ENCODE measurements at regions not wholly inside any gene's neighbourhood (a gene's known extent, or its start where the extent isn't known, plus 50 kb on each side); places are given as distances from the start of the nearest gene placed in this dataset.

DNA sequence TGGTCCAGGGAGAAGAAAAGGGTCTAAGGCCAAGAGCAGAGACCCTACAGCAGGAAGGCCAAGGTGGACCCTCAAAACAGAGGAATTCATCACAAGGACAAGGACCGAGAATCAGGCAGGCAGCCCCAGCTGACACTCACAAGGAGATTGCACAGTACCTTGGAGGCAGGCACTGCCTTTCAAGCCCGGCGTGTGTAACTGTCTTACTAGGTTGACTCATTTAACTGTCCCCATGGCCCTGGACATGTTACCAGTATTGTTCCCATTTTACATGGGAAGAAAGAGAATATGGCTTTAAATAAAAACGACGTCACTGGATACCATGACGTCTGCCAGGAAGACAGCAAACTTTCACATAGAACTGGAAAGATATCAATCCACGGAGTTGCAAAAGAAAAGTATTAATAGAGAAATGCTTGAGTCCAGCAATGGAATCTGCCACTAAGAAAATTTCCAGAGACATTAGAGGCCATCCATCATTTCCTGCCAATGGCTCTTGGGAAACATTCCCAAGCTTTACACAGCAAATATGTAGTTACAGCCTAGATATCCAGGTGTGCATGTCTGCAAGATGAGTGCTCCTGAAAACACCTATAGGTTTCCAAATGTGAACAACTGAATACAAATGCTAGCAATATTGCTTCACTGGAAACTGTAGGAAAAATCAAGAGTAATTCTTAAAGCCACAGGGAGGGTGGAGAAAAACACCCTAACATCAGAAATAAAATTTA is 111.5 kb upstream of the RPS6KA2 start:
- TF ChIP-seq, protein P1, sequence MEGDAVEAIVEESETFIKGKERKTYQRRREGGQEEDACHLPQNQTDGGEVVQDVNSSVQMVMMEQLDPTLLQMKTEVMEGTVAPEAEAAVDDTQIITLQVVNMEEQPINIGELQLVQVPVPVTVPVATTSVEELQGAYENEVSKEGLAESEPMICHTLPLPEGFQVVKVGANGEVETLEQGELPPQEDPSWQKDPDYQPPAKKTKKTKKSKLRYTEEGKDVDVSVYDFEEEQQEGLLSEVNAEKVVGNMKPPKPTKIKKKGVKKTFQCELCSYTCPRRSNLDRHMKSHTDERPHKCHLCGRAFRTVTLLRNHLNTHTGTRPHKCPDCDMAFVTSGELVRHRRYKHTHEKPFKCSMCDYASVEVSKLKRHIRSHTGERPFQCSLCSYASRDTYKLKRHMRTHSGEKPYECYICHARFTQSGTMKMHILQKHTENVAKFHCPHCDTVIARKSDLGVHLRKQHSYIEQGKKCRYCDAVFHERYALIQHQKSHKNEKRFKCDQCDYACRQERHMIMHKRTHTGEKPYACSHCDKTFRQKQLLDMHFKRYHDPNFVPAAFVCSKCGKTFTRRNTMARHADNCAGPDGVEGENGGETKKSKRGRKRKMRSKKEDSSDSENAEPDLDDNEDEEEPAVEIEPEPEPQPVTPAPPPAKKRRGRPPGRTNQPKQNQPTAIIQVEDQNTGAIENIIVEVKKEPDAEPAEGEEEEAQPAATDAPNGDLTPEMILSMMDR (conservative IDR thresholded peaks at IDR 0.05; ENCODE audit: low read length): no peak
- TF ChIP-seq EZH2phosphoT487 (IDR thresholded peaks at IDR 0.05; ENCODE audit: borderline replicate concordance): no peak

Measured in Loucy (cell line).